Hepatocyte (in vitro differentiated cells): ENCODE measurements at regions not wholly inside any gene's neighbourhood (a gene's known extent, or its start where the extent isn't known, plus 50 kb on each side); places are given as distances from the start of the nearest gene placed in this dataset.

Source experiments
- DNase-seq: peaks from one replicate; pipeline ENCODE4 v3.0.0-alpha.2; 2016; ENCODE audit warnings: low spot score
- H2AFZ ChIP-seq: fragments of 200-600 bp; sonication (generic); 2 replicates; pipeline ENCODE4 v1.6.0; 2016; ENCODE audit warnings: antibody characterized with exemption, mild to moderate bottlenecking
- H3K27ac ChIP-seq: fragments of 200-600 bp; sonication (generic); 2 replicates; pipeline ENCODE4 v1.5.1; 2016; ENCODE audit warnings: mild to moderate bottlenecking
- H3K27me3 ChIP-seq: fragments of 200-600 bp; sonication (generic); 2 replicates; pipeline ENCODE4 v1.6.1; 2016
- H3K36me3 ChIP-seq: fragments of 200-600 bp; sonication (generic); replicated peaks from 2 replicates; pipeline ENCODE4 v1.5.1; 2016; ENCODE audit warnings: low read depth; ENCODE audit not compliant: insufficient read depth
- H3K4me1 ChIP-seq: fragments of 200-600 bp; sonication (generic); 2 replicates; pipeline ENCODE4 v1.5.1; 2016; ENCODE audit warnings: mild to moderate bottlenecking, moderate library complexity; ENCODE audit not compliant: insufficient read depth
- H3K4me2 ChIP-seq: fragments of 200-600 bp; sonication (generic); 2 replicates; pipeline ENCODE4 v1.6.0; 2016
- H3K4me3 ChIP-seq: fragments of 200-600 bp; sonication (generic); 2 replicates; pipeline ENCODE4 v1.5.1; 2016; ENCODE audit warnings: mild to moderate bottlenecking
- H3K79me2 ChIP-seq: fragments of 200-600 bp; sonication (generic); 2 replicates; pipeline ENCODE4 v1.6.0; 2017; ENCODE audit warnings: mild to moderate bottlenecking
- H3K9me2 ChIP-seq: fragments of 200-600 bp; sonication (generic); replicated peaks from 2 replicates; pipeline ENCODE4 v1.6.0; 2017; ENCODE audit warnings: mild to moderate bottlenecking; ENCODE audit not compliant: insufficient read depth
- H3K9me3 ChIP-seq: fragments of 200-600 bp; sonication (generic); 2 replicates; pipeline ENCODE4 v1.5.1; 2016; ENCODE audit warnings: low read depth, mild to moderate bottlenecking
- H4K20me1 ChIP-seq: fragments of 200-600 bp; sonication (generic); 2 replicates; pipeline ENCODE4 v1.6.0; 2016; ENCODE audit warnings: mild to moderate bottlenecking; ENCODE audit not compliant: insufficient read depth, poor library complexity, severe bottlenecking
- EZH2 ChIP-seq: fragments of 200-600 bp; sonication (generic); IDR thresholded peaks from 2 replicates; pipeline ENCODE4 v1.6.1; 2016; ENCODE audit warnings: antibody characterized with exemption, mild to moderate bottlenecking, borderline replicate concordance
- EZH2phosphoT487 ChIP-seq: fragments of 200-600 bp; sonication (generic); IDR thresholded peaks from one replicate; pipeline ENCODE4 v1.6.1; 2018; ENCODE audit warnings: antibody characterized with exemption, mild to moderate bottlenecking, low read depth, moderate library complexity; ENCODE audit not compliant: unreplicated experiment, severe bottlenecking
- WGBS: methylation state at CpG from one replicate; pipeline ENCODE4 v1.1.6; 2016; ENCODE audit warnings: low lambda C conversion rate; ENCODE audit errors: missing lambda C conversion rate; 5-methylcytosine and 5-hydroxymethylcytosine counted together
- TF ChIP-seq, protein P1 (sequence below): fragments of 200-600 bp; sonication (generic); IDR thresholded peaks from 2 replicates; pipeline ENCODE4 v1.5.1; 2016; ENCODE audit warnings: antibody characterized with exemption, mild to moderate bottlenecking; ENCODE audit not compliant: poor library complexity

DNA sequence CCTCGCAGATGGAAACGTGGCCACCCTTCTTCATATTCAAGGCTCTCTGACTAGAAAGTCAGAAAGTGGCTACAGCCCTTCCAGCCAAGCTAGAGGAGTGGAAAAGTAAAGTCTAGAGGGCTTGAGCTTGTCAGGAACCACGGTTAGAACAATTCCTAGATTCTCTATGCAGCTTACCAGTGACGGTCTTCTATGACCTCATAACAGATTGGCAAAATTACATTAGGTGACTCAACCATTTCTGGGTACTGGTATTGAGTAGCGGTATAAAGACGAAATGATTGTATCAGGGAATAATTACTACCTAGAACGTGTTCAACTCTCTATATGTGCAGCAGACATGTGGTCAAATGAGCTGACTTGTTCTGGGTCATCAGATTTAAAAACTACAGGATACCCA, 155.0 kb upstream of the RUNX1 start:
- H4K20me1 ChIP-seq = no peaks in the 10 kb centered on the region
- no peak overlapping the region for H2AFZ ChIP-seq
- no peaks in the 10 kb centered on the region for H3K79me2 ChIP-seq
- 91% methylated on average over 7 of the region's 7 CpGs for WGBS
- H3K27ac ChIP-seq = peak overlapping the region; percentile 41
- H3K9me3 ChIP-seq = no peaks in the 10 kb centered on the region
- no peaks in the 10 kb centered on the region for H3K36me3 ChIP-seq
- no peaks in the 10 kb centered on the region for H3K9me2 ChIP-seq
- TF ChIP-seq EZH2phosphoT487 (no peak), EZH2 (no peak)
- TF ChIP-seq, protein P1, sequence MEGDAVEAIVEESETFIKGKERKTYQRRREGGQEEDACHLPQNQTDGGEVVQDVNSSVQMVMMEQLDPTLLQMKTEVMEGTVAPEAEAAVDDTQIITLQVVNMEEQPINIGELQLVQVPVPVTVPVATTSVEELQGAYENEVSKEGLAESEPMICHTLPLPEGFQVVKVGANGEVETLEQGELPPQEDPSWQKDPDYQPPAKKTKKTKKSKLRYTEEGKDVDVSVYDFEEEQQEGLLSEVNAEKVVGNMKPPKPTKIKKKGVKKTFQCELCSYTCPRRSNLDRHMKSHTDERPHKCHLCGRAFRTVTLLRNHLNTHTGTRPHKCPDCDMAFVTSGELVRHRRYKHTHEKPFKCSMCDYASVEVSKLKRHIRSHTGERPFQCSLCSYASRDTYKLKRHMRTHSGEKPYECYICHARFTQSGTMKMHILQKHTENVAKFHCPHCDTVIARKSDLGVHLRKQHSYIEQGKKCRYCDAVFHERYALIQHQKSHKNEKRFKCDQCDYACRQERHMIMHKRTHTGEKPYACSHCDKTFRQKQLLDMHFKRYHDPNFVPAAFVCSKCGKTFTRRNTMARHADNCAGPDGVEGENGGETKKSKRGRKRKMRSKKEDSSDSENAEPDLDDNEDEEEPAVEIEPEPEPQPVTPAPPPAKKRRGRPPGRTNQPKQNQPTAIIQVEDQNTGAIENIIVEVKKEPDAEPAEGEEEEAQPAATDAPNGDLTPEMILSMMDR = no peak
- H3K4me2 ChIP-seq = no peak overlapping the region
- H3K4me1 ChIP-seq = peaks cover 18% of the 10 kb centered on the region
- no peak overlapping the region for H3K4me3 ChIP-seq
- DNase-seq = no peak
- H3K27me3 ChIP-seq = no peaks in the 10 kb centered on the region

DNA sequence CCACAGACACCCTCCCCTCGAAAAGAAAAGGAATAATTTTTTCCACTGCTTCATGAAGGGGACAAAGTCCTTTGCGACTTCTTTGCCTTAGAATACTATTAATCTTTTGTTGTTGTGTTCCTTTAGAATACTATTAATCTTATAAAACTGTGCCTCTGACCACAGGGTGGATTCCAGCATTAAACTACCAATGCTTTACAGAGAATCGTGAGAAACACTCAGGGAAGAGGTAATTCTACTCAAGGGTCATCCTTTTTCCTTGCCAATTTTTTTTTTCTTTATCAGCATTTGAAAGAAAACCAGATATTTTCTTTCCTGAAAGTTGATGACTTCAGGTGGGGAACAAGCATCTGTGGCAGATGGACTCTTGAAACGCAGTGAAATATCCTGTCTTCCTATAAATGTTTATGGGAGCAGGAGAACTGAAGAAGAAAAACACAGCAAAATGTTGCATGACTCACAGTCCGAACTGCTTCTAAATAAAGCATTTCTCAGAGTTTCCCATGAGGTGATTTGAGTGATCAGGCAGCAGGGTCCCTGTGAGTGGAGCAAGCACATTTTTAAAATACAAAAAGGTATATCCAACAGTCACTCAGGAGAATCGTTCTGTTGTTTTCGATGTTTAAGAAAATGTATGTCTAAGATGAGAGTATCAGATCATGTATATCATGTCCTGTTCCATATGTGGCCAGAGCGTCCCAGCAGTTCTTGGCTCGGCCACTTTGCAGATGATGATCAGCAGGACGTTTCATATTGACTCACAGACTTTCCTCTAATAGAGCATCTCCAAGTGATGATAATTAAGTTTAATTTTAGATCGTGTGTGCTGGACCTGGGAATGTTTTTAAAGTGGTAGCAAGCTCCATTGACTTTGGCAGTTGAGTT, 154.2 kb upstream of the RUNX1 start:
- Histone ChIP-seq H3K9me2 (no peaks in the 10 kb centered on the region), H4K20me1 (no peaks in the 10 kb centered on the region), H3K4me2 (peak overlapping the region; percentile 14), H3K9me3 (no peaks in the 10 kb centered on the region), H3K4me1 (peaks cover 18% of the 10 kb centered on the region), H2AFZ (no peak overlapping the region), H3K4me3 (no peak overlapping the region), H3K27ac (peak overlapping the region; percentile 41), H3K36me3 (no peaks in the 10 kb centered on the region), H3K27me3 (no peaks in the 10 kb centered on the region), H3K79me2 (no peaks in the 10 kb centered on the region)
- peak; percentile 43 for DNase-seq
- TF ChIP-seq EZH2 = no peak
- TF ChIP-seq, protein P1 = no peak
- TF ChIP-seq EZH2phosphoT487 = no peak
- WGBS = 61% methylated on average over 11 of the region's 11 CpGs

DNA sequence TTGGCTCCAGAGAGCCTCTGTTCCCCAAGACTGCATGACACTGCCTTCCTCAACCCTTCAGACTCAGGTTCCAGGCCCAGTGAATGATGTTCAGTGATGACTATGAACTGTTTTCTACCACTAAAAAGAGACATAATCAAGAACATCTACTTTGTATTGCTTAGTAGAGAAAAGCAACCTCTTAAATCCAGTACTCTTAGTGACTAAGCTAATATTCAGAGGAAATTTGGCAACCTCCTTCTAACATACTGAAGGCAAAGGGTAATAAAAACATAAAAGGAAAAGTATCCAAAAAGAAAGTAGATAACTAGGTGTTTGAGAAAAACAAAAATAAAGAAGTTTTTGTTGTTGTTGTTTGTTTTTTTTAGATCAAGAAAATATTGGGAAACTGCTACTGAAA, 153.3 kb upstream of the RUNX1 start:
- TF ChIP-seq EZH2 (no peak), EZH2phosphoT487 (no peak)
- TF ChIP-seq, protein P1 = no peak
- Histone ChIP-seq H2AFZ (no peak overlapping the region), H3K27ac (peak overlapping the region; percentile 41), H3K4me1 (peaks cover 18% of the 10 kb centered on the region), H4K20me1 (no peaks in the 10 kb centered on the region), H3K9me3 (no peaks in the 10 kb centered on the region), H3K4me3 (no peak overlapping the region), H3K9me2 (no peaks in the 10 kb centered on the region), H3K27me3 (no peaks in the 10 kb centered on the region), H3K79me2 (no peaks in the 10 kb centered on the region), H3K4me2 (no peak overlapping the region), H3K36me3 (no peaks in the 10 kb centered on the region)
- DNase-seq = no peak
